GM21390 (cell line): ENCODE measurements at regions not wholly inside any gene's neighbourhood (a gene's known extent, or its start where the extent isn't known, plus 50 kb on each side); places are given as distances from the start of the nearest gene placed in this dataset.
"Not testable (repeated sequence)": the region's sequence is repeated elsewhere in the genome, so short reads cannot be mapped to it uniquely, and the experiment has no call there.

Experiments
- ATAC-seq: cut with Tn5 transposase; IDR thresholded peaks from one replicate; pipeline ENCODE4 v1.9.1; 2021; ENCODE audit not compliant: unreplicated experiment

DNA sequence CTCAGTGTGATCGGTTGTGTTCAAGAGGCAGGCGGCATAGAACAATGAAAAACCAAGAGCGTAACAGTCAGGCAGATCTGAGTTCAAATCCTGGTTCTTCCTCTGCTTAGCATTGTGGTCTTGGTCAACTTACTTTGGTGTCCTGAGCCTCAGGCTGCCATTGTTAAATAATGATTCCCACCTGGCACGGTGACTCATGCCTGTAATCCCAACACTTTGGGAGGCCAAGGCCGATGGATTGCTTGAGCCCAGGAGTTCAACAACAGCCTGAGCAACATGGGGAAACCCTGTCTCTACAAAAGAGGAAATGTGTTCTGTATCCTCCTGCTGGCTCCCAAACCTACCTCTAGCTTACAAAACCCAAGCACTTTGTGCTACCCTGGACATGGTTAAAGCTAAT is 129.0 kb upstream of the STX18 start:
- no peak for ATAC-seq

DNA sequence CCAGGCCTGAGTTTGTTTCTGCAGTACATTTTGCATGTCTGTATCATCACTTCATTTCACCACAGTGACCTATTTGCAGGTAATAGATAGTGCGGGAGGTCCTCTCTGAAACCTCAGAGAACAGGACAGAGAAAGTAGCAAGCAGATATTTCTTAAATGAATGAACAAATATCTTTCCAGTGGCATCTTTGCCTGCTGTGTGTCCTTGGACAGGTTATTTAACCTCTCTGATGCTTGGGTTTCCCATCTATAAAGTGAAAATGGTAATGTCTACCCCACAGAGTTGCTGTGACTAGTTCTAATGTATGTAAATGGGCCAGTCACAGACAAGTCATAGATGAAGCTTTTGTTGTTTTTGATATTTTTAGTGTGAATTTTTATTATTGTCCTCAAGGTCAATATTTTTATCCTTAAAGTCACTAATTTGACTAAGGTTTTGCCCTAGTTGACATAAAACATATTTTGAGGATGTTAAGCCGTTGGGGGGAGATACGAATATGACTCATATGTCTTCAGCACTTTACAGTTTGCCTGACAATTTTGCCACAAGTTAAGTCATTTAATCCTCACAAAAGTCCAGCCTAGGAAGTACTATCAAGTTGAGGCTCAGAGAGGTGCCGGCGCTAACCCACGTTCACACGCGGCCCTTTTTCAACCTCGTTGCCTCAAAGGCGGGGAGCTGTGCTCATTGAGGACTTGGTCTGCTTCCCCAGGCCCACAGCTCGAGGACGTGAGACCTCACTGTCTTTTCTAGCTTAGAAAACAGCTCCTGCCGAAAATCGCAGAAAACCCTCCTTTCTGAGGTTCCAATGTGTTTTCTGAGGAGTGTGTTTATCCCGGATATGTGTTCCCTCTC is 126.7 kb upstream of the STX18 start:
- ATAC-seq, result no peak

DNA sequence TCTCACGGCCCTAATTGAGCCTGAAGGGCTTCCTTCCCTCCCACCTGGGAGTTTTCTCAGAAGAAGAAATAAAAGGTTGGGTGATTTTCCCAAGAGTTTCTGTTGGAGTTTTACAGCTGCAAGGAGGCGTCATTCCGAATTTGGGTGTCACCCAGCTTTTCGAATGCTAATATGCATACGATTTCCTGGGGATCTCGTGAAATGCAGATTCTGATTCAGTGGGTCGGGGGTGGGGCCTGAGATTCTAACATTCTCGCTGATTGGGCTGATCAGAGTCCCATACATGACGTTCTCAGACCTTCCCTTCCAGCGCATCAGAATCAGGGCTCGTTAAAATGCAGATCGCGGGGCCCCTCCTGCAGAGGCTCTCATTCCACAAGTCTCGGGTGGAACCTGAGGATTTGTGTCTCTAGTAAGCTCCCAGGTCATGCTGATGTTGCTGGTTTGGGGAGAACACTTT is 125.8 kb upstream of the STX18 start:
- ATAC-seq, result no peak

DNA sequence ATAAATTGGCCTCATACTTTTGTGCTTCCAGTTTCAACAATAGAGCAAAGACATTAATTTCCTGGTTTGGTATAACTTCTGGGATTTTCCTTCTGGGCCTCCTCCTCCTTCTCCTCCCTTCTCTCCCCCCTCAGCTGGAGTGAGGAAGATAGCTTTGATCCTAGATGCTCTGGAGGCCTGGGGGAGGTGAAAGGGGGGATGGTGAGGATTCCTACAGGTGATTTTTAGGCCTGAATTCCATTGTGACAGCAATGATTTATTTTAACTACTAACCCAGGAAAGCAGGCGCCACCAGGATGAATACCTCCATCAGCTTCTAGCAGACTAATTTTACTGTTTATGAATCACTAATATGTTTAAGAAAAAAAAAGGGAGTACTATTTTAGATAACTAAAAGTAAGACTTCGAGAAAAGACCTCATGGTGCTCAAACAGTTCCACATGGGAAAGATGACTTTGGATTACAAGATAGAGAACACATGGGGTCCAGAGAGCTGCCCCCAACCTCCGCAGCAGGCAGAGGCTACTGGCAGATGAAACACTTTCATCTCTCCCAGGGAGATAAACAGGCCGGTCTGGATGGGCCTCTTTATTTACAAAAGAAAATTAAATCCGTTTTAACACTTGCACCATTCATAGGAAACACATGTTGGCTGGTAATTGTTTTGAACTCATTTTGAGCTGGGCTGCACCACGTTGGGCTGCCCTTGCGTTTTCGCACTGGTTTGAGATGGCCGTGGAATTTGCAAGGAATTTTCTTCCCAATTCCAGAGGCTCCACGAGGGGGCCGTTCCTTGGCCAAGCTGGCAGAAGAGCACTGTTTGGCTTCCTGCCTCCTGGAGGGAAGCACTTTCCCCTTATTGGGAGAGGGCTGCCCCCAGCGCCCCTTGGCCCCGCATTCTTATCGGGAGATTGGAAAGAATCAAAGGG is 125.1 kb upstream of the STX18 start:
- no peak for ATAC-seq

DNA sequence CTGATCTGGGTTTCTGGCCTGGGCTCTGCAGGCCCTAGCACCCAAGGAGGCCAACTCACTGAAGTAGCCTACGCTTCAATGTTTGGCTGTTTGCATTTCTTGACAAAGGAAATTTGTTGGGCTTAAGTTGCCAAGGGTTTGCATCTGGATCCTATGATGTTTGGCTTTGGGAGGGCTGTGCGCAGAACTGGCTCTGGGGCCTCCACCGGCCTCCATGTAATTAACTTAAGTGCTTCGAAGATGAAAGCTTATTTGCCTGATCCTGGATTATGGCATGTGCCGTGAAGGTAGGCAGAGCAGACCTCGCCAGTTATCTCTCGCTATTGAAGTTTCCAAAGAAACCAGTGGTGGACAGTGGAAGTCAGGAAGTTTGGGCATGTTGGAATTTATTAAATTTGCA is 124.3 kb upstream of the STX18 start:
- ATAC-seq, result no peak

DNA sequence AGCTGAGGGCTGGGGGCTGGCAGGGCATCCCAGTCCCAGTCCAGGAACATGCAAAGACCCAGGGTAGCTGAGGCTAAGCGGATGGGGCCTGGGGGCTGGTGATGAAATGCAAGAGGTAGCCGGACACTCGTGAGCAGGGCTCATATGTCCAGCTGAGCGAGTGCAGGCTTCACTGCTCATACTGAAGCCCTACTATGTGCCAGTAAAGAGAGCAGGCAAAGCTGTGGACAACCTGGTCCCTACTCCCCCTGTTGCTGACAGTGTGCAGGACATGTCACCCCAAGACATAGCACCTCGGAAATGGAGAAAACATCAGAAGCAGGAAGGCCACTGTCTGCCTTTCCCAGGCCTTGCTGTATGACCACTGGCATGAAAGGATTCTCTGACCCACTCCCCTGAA is 122.4 kb upstream of the STX18 start:
- ATAC-seq, result no peak

DNA sequence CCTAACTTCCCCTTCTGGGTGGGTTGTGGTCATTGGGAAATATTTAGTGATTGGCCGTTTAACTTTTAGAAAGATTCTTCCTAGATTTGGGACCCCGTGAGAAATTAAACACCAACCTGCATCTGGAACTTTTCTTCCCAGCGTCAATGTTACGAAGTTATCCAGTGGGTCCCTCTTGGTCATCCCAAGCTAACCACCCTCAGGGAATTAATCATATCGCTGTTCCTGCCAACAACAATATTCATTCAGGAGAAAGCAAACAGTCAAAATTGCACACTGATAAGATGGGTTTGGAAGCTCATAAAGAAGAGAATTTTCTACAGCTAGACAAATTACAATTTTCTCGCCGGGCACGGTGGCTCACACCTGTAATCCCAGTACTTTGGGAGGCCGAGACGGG is 121.2 kb upstream of the STX18 start:
- ATAC-seq, result no peak

DNA sequence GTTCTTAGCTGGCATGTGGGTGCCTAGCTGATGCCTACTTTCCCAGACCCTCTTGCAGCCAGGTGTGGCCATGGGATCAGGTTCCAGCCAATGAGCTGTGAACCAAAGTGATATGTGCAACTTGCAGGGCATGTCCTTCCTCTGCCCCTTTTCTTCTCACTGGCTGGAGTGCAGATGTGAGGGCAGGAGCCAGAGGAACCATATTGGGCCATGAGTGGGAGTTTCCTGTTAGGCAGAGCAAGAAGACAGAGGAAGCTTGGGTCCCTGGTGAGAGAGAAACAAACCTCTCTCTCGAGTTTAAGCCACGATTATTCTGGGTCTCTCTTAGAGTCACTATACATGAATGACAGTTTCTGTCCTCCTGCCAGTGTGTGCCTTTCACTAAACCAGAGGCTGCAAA is 120.4 kb upstream of the STX18 start:
- no peak for ATAC-seq

DNA sequence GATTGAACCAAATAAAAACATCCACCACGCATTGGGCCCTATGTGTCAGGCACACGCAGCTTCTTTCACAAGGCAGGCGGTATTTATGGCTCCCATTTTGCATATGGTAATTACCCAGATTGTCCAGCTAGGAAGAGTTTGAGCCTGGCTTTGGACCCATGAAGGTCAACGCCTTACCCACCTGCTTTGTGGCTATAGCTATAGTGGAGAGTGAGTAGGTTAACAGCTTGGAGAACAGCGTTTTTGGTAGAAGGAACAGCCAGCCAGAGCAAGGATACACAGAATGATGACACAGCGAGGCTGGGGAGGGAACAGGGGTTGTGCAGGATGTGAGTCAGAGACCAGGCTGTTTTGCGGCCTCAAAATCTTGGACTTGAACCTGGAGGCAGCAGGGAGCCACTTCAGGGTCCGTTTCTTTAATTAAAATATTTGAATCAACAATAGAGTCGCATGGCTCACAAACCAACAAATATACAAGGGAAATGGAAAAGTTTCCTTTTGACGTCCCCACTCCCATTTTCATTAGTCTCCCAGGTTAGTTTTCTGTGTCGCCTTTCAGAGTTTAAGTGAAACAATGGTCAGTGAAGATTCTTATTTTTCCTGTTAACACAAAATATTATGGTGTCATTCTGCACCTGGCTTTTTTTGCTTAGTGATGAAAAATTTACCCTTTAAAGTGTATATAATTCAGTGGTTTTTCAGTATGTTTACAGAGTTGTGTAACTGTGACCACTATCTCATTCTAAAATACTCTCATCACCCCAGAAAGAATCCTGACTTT is 118.2 kb upstream of the STX18 start:
- ATAC-seq, result no peak

DNA sequence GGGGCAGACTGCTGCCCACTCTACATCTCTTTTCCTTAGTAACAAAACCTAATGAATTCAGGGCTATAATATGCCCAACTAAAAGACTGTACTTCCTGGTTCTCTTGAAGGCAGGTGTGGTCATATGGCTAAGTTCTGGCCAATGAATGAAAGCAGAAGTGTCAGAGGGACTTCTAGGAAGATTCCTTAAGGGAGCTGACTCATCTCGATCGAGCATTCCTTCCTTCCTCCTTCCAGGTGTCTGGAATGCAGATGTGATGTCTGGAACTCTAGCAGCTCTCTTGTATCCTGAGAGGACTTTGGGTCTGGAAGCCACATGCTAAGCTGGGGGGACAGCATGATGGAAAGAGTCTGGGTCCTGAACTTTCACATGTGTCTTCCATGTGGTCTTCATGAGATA is 116.2 kb upstream of the STX18 start:
- no peak for ATAC-seq

DNA sequence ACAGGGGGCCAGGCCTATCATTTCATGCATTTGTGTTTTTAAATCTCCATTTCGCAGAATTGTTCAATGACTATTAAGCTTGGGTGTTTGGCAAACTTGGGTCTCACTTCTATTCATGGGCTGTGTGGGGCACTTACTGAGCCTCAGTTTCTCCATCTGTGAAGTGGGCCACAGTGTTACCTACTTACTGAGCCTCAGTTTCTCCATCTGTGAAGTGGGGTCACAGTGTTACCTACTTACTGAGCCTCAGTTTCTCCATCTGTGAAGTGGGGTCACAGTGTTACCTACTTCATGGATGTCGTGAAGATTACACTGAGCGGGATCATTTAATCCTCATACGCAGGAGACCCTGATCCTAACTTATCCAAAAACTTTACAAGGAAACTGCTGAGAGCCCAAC is 115.1 kb upstream of the STX18 start:
- no peak for ATAC-seq

DNA sequence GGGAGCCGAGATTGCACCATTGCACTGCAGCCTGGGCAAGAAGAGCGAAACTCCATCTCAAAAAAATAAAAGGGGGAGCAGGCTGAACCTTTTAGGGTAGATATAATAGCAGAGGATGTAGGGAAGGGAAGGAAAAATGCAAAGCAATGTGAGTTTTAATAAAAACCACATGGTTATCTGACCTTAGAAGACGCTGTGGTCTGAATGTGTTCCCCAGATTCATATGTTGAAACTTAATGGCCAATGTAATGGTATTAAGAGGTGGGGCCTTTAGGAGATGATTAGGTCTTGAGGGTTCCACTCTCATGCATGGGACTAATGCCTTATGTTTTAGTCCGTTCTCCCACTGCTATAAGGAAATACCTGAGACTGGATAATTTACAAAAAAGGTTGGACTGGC is 114.1 kb upstream of the STX18 start:
- ATAC-seq, result no peak

DNA sequence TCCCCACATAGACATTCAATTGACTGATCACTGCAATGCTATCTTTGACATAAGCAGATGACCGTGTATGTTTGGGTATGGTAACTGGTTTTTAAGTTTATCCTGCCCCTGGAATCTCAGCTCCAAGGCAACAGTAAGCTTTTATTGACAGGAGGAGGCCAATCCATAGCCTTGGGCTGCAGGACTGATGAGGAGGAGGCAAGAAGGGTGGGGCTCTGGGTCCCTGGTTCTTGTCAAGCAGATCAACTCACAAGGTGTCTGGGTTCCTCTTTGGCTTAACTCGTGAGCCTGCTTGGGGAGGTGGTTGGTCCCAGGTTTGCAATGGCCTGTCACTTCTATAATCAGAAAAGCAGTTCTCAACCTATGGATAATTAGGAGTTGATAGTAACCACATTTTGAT is 113.2 kb upstream of the STX18 start:
- ATAC-seq, result no peak

DNA sequence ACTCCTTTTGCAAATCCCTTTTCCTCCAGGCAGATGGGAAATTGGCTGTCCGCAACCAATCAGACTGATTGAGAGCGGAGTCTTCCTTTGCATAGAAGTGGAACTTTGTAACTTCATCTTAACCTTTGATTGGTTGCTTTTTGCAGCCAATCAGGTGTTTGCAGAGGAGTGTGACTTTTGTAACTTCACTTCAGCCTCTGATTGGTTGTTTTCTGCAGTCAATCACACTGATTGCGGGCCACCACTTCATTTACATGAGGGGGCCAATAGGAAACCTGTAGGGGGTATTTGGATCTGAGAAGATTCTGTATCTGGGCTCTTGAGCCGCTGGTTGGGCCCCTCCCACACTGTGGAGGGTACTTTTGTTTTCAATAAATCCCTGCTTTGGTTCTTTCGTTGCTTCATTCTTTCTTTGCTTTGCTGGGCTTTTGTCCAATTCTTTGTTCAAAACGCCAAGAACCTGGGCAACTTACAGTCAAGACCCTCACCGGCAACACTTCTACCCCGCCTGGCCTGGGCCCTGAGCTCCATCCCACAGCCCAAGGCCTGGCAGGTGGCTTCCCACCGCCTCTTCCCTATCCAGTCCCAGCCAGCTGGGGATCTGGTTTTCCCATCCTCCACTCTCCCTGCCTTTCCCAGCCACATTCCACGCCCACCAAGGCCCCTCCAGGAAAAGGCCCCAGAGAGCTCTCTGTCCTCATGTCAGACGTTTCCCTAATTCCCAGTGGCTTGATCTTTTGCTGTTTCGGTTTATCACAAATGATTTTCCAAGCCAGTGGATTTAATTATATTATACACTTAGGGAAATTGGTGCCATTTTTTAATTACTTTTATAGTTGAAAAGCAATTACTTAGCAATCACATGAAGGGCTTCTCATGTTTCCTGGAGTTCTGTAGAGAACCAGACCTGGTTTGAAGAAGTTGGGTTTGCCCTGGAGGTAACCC is 110.2 kb upstream of the STX18 start:
- no peak for ATAC-seq

DNA sequence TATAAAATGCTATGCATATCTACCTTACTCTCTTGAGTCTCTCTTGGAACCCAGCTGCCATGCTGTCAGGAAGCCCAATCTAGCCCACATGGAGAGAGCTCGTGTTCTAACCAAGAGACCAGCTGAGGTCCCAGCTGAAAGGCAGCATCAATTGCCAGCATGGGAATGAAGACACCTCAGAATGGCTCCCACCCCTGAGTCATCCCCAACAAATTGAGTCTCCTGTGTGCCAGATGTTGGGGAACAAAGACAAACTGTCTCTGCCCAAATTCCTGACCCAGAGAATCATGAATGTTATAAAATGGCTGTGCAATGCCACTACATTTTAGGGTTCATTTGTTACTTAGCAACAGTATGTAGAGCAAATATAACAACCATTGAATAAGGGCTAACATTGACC is 105.2 kb upstream of the STX18 start:
- no peak for ATAC-seq

DNA sequence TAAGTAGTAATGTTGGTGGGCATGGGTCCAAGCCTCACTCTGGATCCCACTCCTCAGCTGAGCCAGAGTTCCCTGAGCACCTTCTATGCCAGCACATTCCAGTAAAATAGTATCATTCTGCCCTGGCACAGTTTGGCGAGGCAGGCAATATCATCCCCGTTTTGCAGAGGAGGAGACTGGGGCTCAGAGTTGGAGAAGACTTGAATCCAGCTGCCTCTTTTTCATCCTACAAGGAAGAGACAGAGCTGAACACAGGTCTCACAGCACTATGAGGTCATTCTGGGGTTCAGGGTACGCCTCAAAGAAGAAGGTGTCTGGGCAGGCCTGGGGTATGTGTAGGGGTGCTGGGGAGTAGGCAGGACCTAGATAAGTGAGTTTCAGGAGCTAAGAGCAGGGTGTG is 103.9 kb upstream of the STX18 start:
- no peak for ATAC-seq

DNA sequence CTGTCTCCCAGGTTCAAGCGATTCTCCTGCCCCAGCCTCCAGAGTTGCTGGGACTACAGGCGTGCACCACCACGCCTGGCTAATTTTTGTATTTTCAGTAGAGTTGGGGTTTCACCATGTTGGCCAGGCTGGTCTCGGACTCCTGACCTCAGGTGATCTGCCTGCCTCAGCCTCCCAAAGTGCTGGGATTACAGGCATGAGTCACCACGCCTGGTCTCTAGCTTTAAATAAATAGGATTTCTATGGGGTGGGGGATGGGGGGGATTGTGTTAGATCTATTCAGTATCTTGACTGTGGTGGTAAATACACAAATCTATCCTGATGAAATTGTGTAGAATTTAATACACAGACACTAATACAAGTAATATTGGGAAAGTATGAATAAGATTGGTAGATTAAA is 102.4 kb upstream of the STX18 start:
- ATAC-seq, result not testable (repeated sequence)

DNA sequence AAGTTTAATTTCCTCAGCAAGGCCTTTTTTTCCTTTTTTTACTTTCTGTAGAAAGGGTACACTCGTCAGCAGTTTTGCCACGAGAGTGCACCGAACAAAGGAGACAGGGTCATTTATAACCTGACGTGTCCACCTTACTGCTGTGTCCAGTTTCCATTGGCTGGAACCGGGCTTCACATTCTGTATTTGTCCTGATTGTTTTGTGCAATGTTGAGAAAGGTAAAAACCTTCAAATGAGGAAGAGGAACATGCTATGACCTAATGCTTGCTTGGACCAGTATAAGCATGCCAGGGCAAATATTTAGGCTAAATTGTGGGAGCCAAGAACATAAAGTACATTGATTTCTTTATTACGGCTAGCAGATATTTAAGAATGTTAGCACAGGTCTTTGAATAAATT is 101.9 kb upstream of the STX18 start:
- ATAC-seq, result not testable (repeated sequence)

DNA sequence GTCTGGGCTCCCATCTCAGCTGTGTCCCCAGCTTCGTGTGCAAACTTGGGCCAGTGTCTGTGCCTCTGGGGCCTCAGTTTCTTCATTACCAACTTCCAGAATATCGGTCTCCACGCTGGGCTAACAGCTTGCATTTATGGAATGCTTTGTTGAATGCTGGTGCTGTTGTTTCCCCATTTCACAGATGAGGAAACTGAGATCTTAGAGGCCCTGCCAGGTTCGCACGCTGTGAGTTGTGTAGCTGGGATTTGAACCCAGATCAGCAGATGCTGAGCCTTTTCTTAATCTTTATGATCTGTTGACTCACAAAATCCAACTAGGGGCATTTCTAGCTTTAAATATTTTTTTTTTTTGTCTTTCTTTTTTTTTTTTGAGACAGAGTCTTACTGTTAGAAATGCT is 101.5 kb upstream of the STX18 start:
- no peak for ATAC-seq

DNA sequence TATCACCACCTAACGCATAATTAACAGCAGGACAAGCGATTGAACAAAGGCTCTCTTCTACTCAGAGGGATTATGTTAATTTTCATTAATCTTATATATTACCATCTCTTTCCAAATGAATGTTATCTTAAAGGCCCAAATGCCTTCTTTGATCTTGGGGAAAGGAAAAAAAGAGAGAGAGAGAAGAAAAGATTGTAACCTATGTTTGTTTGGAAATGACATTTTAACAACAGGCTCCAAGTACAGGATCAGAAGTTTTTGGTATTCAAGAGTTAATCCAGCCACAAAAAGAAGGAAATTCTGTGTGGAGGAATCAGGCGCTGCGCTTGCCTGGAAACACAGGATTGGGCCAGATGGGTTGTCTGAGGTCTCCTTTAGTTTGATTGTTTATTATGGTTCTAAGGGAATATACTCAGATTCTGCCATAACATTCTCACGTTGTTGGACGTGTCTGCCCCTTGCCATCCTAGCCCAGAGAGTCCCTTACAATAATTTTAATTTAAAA is 100.7 kb upstream of the STX18 start:
- ATAC-seq, result no peak
